ENCODE measurements at regions not wholly inside any gene's neighbourhood (a gene's known extent, or its start where the extent isn't known, plus 50 kb on each side); places are given as distances from the start of the nearest gene placed in this dataset.

DNA sequence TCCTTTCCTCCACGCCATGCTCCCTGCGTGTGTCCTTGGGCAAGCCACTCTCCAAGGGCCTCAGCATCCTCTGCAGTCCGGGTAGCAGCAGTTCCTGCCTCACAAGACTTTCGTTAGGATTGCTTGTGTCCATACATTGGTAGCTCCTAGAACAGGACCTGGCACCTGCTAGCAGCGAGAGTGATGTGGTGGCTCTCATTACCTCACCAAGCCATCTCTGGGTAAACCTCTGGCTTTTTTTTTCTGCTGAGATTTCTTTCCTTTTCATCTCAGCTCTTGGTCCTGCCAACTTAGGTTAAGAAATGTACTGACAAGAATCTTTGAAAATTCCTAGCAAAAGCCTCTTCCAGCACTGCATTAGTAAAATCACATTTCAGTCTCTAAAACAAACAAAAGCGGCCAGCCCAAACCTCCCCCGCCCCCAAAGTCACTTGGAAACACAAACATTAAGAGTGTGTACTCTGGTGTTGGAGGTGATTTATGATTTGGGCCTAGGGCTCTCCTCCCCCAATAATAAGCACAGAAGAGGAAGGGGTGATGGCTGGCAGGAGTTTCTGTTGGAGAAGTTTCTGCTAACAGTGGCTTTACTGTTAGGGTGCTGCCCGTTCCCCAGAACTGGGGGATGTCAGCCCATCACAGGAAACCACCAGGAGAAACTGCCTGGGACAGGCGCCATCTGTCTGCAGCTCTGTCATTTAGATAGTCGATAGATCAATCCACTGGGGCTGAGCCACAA is 199.2 kb downstream of the CD83 start (continued):
- peak; percentile 48; the same call in 1 of the 2 replicates for TF ChIP-seq CTCF (tag by site-specific recombination; IDR thresholded peaks at IDR 0.05)

GRCh38 chr6:14317387-14317970 is 199.9 kb downstream of the CD83 start:
- H3K4me1 ChIP-seq (ENCODE audit: control insufficient read depth, insufficient read depth, low read length), result peaks cover 12% of the 10 kb centered on the region
- POLR2A ChIA-PET, result no interaction called here
- CTCF ChIA-PET, result interaction anchor here (0.6 to 1.9 kb wide), 9 partner anchors 8 to 1041 kb away, joined by 3 to 6 read pairs (median 4); no protein-coding TSS in a partner anchor
- H3K9me3 ChIP-seq (ENCODE audit: control insufficient read depth, insufficient read depth, low read depth, low read length), result no peaks in the 10 kb centered on the region
- H3K4me3 ChIP-seq (ENCODE audit: low read depth, low read length), result no peak overlapping the region
- H3K27ac ChIP-seq (ENCODE audit: extremely low read depth, low read depth, low read length), result no peak overlapping the region
- no peaks in the 10 kb centered on the region for H3K36me3 ChIP-seq (ENCODE audit: control insufficient read depth in 2 of 2, insufficient read depth in 1 of 2, low read length in 2 of 2)
- TF ChIP-seq ZNF214 (tag by site-specific recombination; IDR thresholded peaks at IDR 0.05; ENCODE audit: borderline replicate concordance) (no peak), ZNF677 (tag by site-specific recombination; IDR thresholded peaks at IDR 0.05) (no peak), ZNF624 (tag by site-specific recombination; IDR thresholded peaks at IDR 0.05) (no peak), ZFP41 (tag by site-specific recombination; IDR thresholded peaks at IDR 0.05; ENCODE audit: borderline replicate concordance) (no peak), SP2 (tag by site-specific recombination; IDR thresholded peaks at IDR 0.05) (no peak), ZNF121 (tag by site-specific recombination; IDR thresholded peaks at IDR 0.05) (no peak)

GRCh38 chr6:14320332-14320731 is 202.8 kb downstream of the CD83 start:
- ChIA-PET POLR2A (no interaction called here), CTCF (interaction anchor here (0.7 kb wide), 1 partner anchor 397 kb away, joined by 5 read pairs; no protein-coding TSS in a partner anchor)
- Histone ChIP-seq H3K36me3 (ENCODE audit: control insufficient read depth in 2 of 2, insufficient read depth in 1 of 2, low read length in 2 of 2) (no peaks in the 10 kb centered on the region), H3K27ac (ENCODE audit: extremely low read depth, low read depth, low read length) (no peak overlapping the region), H3K4me1 (ENCODE audit: control insufficient read depth, insufficient read depth, low read length) (peaks cover 12% of the 10 kb centered on the region), H3K9me3 (ENCODE audit: control insufficient read depth, insufficient read depth, low read depth, low read length) (no peaks in the 10 kb centered on the region), H3K4me3 (ENCODE audit: low read depth, low read length) (no peak overlapping the region)
- TF ChIP-seq ZNF169 (tag by site-specific recombination; IDR thresholded peaks at IDR 0.05), result no peak
- TF ChIP-seq SP7 (tag by site-specific recombination; IDR thresholded peaks at IDR 0.05), result no peak
- TF ChIP-seq ZNF677 (tag by site-specific recombination; IDR thresholded peaks at IDR 0.05), result no peak
- TF ChIP-seq ZNF239 (tag by site-specific recombination; IDR thresholded peaks at IDR 0.05), result no peak
- TF ChIP-seq TRIM28 (IDR thresholded peaks at IDR 0.05; ENCODE audit: borderline replicate concordance, low read length), result no peak
- TF ChIP-seq ZBTB26 (tag by site-specific recombination; optimal IDR thresholded peaks at IDR 0.05), result no peak
- TF ChIP-seq KLF17 (tag by site-specific recombination; IDR thresholded peaks at IDR 0.05), result no peak
- TF ChIP-seq ZBTB21 (tag by site-specific recombination; IDR thresholded peaks at IDR 0.05), result no peak
- TF ChIP-seq OVOL3 (tag by site-specific recombination; IDR thresholded peaks at IDR 0.05), result no peak
- TF ChIP-seq ZSCAN16 (tag by site-specific recombination; IDR thresholded peaks at IDR 0.05), result no peak
- TF ChIP-seq ZNF585B (tag by site-specific recombination; IDR thresholded peaks at IDR 0.05), result no peak
- no peak for TF ChIP-seq ZNF544 (tag by site-specific recombination; IDR thresholded peaks at IDR 0.05)
- no peak for TF ChIP-seq ZBTB17 (tag by site-specific recombination; IDR thresholded peaks at IDR 0.05)
- no peak for TF ChIP-seq INSM2 (tag by site-specific recombination; IDR thresholded peaks at IDR 0.05)
- TF ChIP-seq ZNF202 (tag by site-specific recombination; IDR thresholded peaks at IDR 0.05; ENCODE audit: borderline replicate concordance), result no peak
- no peak for TF ChIP-seq SCRT2 (tag by site-specific recombination; IDR thresholded peaks at IDR 0.05)
- no peak for TF ChIP-seq BCL11A (tag by site-specific recombination; IDR thresholded peaks at IDR 0.05; ENCODE audit: low read depth)
